ENCODE measurements at regions not wholly inside any gene's neighbourhood (a gene's known extent, or its start where the extent isn't known, plus 50 kb on each side); places are given as distances from the start of the nearest gene placed in this dataset.

- TF ChIP-seq CTCF (optimal IDR thresholded peaks at IDR 0.05 in 1 of 3, IDR thresholded peaks at IDR 0.05 in 1 of 3, conservative IDR thresholded peaks at IDR 0.05 in 1 of 3; ENCODE audit: extremely low read depth in 1 of 3, insufficient read depth in 2 of 3, low read length in 3 of 3) (no peak), EZH2 (IDR thresholded peaks at IDR 0.05; ENCODE audit: low read length) (no peak)
Measured at GRCh38 chr10:9140373-9140772, 1085.9 kb downstream of the GATA3 start.
